ENCODE measurements at regions not wholly inside any gene's neighbourhood (a gene's known extent, or its start where the extent isn't known, plus 50 kb on each side); places are given as distances from the start of the nearest gene placed in this dataset.

DNA sequence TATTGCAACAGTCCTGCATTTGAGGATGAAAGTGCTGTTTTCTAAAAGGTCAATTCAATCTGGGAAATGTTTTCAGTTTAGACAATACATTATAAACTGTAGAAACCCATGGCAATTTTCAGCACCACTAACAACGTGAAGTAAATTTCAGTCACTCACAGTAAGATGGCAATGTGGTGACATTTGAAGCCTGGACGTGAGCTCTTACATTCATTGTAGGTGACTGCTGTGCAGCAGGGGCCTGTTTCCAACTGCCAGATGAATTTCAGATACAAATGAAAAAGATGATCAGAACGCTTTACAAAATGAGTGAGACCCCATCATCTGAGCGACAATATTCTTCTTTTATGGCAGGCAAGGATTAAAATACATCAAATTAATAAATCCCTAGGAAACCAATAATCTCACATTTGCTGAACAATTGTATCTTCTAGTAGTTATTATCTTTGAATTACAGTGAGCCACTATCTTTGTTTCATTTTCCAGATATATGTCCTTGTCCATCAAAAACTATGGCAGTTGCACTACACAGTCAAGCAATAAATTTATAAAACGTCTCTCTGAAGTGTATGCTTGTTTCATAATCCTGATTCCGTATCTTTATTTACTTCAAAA, 1816.8 kb downstream of the OLFM4 start:
- TF ChIP-seq, protein P1, sequence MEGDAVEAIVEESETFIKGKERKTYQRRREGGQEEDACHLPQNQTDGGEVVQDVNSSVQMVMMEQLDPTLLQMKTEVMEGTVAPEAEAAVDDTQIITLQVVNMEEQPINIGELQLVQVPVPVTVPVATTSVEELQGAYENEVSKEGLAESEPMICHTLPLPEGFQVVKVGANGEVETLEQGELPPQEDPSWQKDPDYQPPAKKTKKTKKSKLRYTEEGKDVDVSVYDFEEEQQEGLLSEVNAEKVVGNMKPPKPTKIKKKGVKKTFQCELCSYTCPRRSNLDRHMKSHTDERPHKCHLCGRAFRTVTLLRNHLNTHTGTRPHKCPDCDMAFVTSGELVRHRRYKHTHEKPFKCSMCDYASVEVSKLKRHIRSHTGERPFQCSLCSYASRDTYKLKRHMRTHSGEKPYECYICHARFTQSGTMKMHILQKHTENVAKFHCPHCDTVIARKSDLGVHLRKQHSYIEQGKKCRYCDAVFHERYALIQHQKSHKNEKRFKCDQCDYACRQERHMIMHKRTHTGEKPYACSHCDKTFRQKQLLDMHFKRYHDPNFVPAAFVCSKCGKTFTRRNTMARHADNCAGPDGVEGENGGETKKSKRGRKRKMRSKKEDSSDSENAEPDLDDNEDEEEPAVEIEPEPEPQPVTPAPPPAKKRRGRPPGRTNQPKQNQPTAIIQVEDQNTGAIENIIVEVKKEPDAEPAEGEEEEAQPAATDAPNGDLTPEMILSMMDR (IDR thresholded peaks at IDR 0.05; ENCODE audit: low read depth, low read length, missing input control) = no peak
- TF ChIP-seq RAD21 (IDR thresholded peaks at IDR 0.05) = no peak
- no peak for TF ChIP-seq EGR1 (IDR thresholded peaks at IDR 0.05; ENCODE audit: low read depth in 2 of 2)
- no peak for TF ChIP-seq SP1 (IDR thresholded peaks at IDR 0.05)
- no peak for TF ChIP-seq GABPA (IDR thresholded peaks at IDR 0.05 in 1 of 2, conservative IDR thresholded peaks at IDR 0.05 in 1 of 2)
- TF ChIP-seq TAF1 (conservative IDR thresholded peaks at IDR 0.05) = no peak
- TF ChIP-seq, protein P2, sequence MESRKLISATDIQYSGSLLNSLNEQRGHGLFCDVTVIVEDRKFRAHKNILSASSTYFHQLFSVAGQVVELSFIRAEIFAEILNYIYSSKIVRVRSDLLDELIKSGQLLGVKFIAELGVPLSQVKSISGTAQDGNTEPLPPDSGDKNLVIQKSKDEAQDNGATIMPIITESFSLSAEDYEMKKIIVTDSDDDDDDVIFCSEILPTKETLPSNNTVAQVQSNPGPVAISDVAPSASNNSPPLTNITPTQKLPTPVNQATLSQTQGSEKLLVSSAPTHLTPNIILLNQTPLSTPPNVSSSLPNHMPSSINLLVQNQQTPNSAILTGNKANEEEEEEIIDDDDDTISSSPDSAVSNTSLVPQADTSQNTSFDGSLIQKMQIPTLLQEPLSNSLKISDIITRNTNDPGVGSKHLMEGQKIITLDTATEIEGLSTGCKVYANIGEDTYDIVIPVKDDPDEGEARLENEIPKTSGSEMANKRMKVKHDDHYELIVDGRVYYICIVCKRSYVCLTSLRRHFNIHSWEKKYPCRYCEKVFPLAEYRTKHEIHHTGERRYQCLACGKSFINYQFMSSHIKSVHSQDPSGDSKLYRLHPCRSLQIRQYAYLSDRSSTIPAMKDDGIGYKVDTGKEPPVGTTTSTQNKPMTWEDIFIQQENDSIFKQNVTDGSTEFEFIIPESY (IDR thresholded peaks at IDR 0.05) = no peak
- TF ChIP-seq, protein P3, sequence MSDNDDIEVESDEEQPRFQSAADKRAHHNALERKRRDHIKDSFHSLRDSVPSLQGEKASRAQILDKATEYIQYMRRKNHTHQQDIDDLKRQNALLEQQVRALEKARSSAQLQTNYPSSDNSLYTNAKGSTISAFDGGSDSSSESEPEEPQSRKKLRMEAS (IDR thresholded peaks at IDR 0.05) = no peak
